SK-N-DZ (cell line): ENCODE measurements at regions not wholly inside any gene's neighbourhood (a gene's known extent, or its start where the extent isn't known, plus 50 kb on each side); places are given as distances from the start of the nearest gene placed in this dataset.

ENCODE experiments used
- DNase-seq: peaks from one replicate; pipeline ENCODE4 v3.0.0-alpha.2; 2015; ENCODE audit warnings: low spot score

GRCh38 chr16:79662669-79663313 is 62.3 kb upstream of the MAF start:
- DNase-seq, result no peak

GRCh38 chr16:79662122-79662521 is 61.6 kb upstream of the MAF start:
- DNase-seq, result no peak

- no peak for DNase-seq
These were observed 61.0 kb upstream of the MAF start for GRCh38 chr16:79661578-79661977.

- no peak for DNase-seq
These were observed 58.8 kb upstream of the MAF start for GRCh38 chr16:79659344-79659743.

GRCh38 chr16:79658301-79659033 is 57.9 kb upstream of the MAF start:
- DNase-seq, result no peak

GRCh38 chr16:79656553-79657115 is 56.1 kb upstream of the MAF start:
- DNase-seq, result no peak

- DNase-seq, result no peak
These were observed 52.9 kb upstream of the MAF start for GRCh38 chr16:79653373-79653891.

GRCh38 chr16:79651363-79651762 is 50.8 kb upstream of the MAF start:
- no peak for DNase-seq
